Stomach (tissue), 4 donors: ENCODE measurements at regions not wholly inside any gene's neighbourhood (a gene's known extent, or its start where the extent isn't known, plus 50 kb on each side); places are given as distances from the start of the nearest gene placed in this dataset.

Source experiments
- EP300 ChIP-seq: sonication (generic); formaldehyde crosslinking; IDR thresholded peaks from one replicate; pipeline ENCODE4 v1.6.1; 2017; ENCODE audit warnings: antibody characterized with exemption
- POLR2A ChIP-seq, 4 donors: fragments of 450-650 bp; IDR thresholded peaks; one replicate each; pipeline ENCODE4 v1.6.1; 2016; ENCODE audit warnings: antibody characterized with exemption in 4 of 4, control low read depth in 2 of 4, mild to moderate bottlenecking in 1 of 4, moderate library complexity in 1 of 4
- POLR2AphosphoS5 ChIP-seq, 3 donors: sonication (generic); formaldehyde crosslinking; IDR thresholded peaks; one replicate each; pipeline ENCODE4 v1.6.1; 2016; ENCODE audit warnings: antibody characterized with exemption in 3 of 3
- TF ChIP-seq, protein P1 (sequence below), 7 experiments: fragments of 450-650 bp in 4 of 7; fragments of 200-600 bp in 3 of 7; sonication (generic) in 3 of 7; IDR thresholded peaks; one replicate each; pipeline ENCODE4 v1.5.1; 2016 to 2019; ENCODE audit warnings: antibody characterized with exemption in 7 of 7, control low read depth in 2 of 7, mild to moderate bottlenecking in 1 of 7

DNA sequence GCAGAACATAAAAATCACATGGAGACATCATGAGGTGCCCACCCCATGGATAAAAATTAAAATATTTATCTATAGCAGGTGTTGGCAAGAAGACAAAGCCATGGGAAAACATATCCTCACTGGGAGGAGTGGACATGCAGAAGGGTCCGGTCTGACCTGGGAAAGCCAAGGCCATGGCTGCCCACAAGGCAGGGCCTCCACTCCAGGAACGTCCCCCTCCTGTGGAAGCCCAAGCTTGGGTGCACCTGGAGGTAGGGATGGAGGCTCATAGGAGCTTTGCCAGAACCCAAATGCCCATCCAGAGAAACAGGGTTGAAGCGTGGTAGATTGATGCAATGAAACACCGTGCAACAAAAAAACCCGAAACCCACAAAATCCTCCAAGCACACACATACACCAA, 81.4 kb upstream of the COL5A1 start:
- TF ChIP-seq, protein P1, sequence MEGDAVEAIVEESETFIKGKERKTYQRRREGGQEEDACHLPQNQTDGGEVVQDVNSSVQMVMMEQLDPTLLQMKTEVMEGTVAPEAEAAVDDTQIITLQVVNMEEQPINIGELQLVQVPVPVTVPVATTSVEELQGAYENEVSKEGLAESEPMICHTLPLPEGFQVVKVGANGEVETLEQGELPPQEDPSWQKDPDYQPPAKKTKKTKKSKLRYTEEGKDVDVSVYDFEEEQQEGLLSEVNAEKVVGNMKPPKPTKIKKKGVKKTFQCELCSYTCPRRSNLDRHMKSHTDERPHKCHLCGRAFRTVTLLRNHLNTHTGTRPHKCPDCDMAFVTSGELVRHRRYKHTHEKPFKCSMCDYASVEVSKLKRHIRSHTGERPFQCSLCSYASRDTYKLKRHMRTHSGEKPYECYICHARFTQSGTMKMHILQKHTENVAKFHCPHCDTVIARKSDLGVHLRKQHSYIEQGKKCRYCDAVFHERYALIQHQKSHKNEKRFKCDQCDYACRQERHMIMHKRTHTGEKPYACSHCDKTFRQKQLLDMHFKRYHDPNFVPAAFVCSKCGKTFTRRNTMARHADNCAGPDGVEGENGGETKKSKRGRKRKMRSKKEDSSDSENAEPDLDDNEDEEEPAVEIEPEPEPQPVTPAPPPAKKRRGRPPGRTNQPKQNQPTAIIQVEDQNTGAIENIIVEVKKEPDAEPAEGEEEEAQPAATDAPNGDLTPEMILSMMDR (IDR thresholded peaks at IDR 0.05): no peak
- TF ChIP-seq POLR2A (IDR thresholded peaks at IDR 0.05) (no peak), POLR2AphosphoS5 (IDR thresholded peaks at IDR 0.05) (no peak), EP300 (no peak)
